ENCODE measurements at regions not wholly inside any gene's neighbourhood (a gene's known extent, or its start where the extent isn't known, plus 50 kb on each side); places are given as distances from the start of the nearest gene placed in this dataset.

- no peak for DNase-seq
Measured at GRCh38 chr1:238517711-238518110, 627.0 kb upstream of the ZP4 start.

GRCh38 chr1:238501290-238501689 lies 610.6 kb upstream of the ZP4 start:
- DNase-seq = no peak

GRCh38 chr1:238499021-238499420 lies 608.3 kb upstream of the ZP4 start:
- DNase-seq = no peak

GRCh38 chr1:238492271-238492670 lies 601.5 kb upstream of the ZP4 start:
- no peak for DNase-seq

GRCh38 chr1:238491265-238491664 lies 600.5 kb upstream of the ZP4 start:
- DNase-seq = no peak

GRCh38 chr1:238489006-238489405 lies 598.3 kb upstream of the ZP4 start:
- no peak for DNase-seq

- no peak for DNase-seq
Measured at GRCh38 chr1:238488401-238488800, 597.7 kb upstream of the ZP4 start.

GRCh38 chr1:238487931-238488330 lies 597.2 kb upstream of the ZP4 start:
- DNase-seq = no peak

GRCh38 chr1:238485912-238486209 lies 595.1 kb upstream of the ZP4 start:
- no peak for DNase-seq

- peak; percentile 22 for DNase-seq
Measured at GRCh38 chr1:238485057-238485911, 594.6 kb upstream of the ZP4 start.

GRCh38 chr1:238484121-238484520 lies 593.4 kb upstream of the ZP4 start:
- no peak for DNase-seq

GRCh38 chr1:238476841-238477240 lies 586.1 kb upstream of the ZP4 start:
- no peak for DNase-seq

GRCh38 chr1:238475712-238476111 lies 585.0 kb upstream of the ZP4 start:
- no peak for DNase-seq

GRCh38 chr1:238474263-238474662 lies 583.5 kb upstream of the ZP4 start:
- no peak for DNase-seq

- peak; percentile 38 for DNase-seq
Measured at GRCh38 chr1:238469146-238469631, 578.5 kb upstream of the ZP4 start.

- no peak for DNase-seq
Measured at GRCh38 chr1:238468068-238468467, 577.3 kb upstream of the ZP4 start.

GRCh38 chr1:238466459-238466858 lies 575.7 kb upstream of the ZP4 start:
- DNase-seq = no peak

- DNase-seq = peak; percentile 23
Measured at GRCh38 chr1:238465449-238465848, 574.7 kb upstream of the ZP4 start.

GRCh38 chr1:238458899-238459298 lies 568.2 kb upstream of the ZP4 start:
- DNase-seq = no peak

GRCh38 chr1:238457610-238458009 lies 566.9 kb upstream of the ZP4 start:
- no peak for DNase-seq

- no peak for DNase-seq
Measured at GRCh38 chr1:238451781-238452310, 561.1 kb upstream of the ZP4 start.

GRCh38 chr1:238450976-238451375 lies 560.3 kb upstream of the ZP4 start:
- DNase-seq = no peak

- no peak for DNase-seq
Measured at GRCh38 chr1:238443687-238444086, 553.0 kb upstream of the ZP4 start.

- DNase-seq = no peak
Measured at GRCh38 chr1:238439511-238439910, 548.8 kb upstream of the ZP4 start.
